ENCODE measurements at regions not wholly inside any gene's neighbourhood (a gene's known extent, or its start where the extent isn't known, plus 50 kb on each side); places are given as distances from the start of the nearest gene placed in this dataset.

DNA sequence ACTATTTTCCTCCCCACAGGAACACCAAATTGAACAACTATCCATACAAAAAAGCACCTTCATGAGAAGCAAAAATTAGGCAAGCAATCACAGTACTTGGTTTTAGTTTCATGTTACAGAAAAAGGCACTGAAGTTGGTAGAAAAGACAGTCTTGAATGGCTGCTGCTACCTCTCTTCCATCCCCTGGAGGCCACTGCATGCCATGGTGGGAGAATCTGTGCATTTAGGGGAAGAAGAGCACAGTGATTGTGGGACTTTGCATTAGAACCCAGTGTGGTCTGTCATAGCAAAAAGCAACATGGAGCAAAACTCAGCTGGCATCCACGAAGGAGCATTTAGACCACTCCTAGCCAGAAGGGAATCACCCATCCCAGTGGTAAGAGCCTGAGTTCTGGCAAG is 941.9 kb downstream of the PCDH18 start:
- H3K14ac ChIP-seq (replicated peaks; ENCODE audit: low read depth, low read length) = no peak overlapping the region
- H3K27ac ChIP-seq (ENCODE audit: insufficient read depth, low read length) = no peak overlapping the region
- H3K4ac ChIP-seq (ENCODE audit: low read depth, low read length) = no peak overlapping the region
- no peak overlapping the region for H4K5ac ChIP-seq (ENCODE audit: low read depth, low read length)
- no peak overlapping the region for H2BK120ac ChIP-seq (ENCODE audit: low read depth, low read length)
- H2BK15ac ChIP-seq (ENCODE audit: low read depth, low read length) = no peak overlapping the region
- H2BK20ac ChIP-seq (ENCODE audit: low read depth, low read length) = no peak overlapping the region
- no peak overlapping the region for H3K23ac ChIP-seq (ENCODE audit: low read depth, low read length)
- in situ Hi-C loops (cut with MboI; ENCODE audit: low sequenced_read_pairs) = no loop called here
- H2AFZ ChIP-seq (replicated peaks; ENCODE audit: low read length, poor library complexity) = no peak overlapping the region
- ChIA-PET CTCF (no interaction called here), POLR2A (ENCODE audit: unreplicated experiment) (no interaction called here)
- H3K4me1 ChIP-seq (ENCODE audit: control insufficient read depth, insufficient read depth, low read length) = no peaks in the 10 kb centered on the region
- no peak overlapping the region for H2BK5ac ChIP-seq (ENCODE audit: low read depth, low read length, poor library complexity, severe bottlenecking)
- dilution Hi-C loops (cut with HindIII; ENCODE audit: low sequenced_read_pairs, unreplicated experiment) = no loop called here
- H3K4me2 ChIP-seq (ENCODE audit: low read depth, low read length) = no peak overlapping the region
- TF ChIP-seq MAFK (IDR thresholded peaks at IDR 0.05; ENCODE audit: low read depth, low read length) (no peak), RCOR1 (IDR thresholded peaks at IDR 0.05; ENCODE audit: insufficient replicate concordance, low read length) (no peak), RAD21 (IDR thresholded peaks at IDR 0.05; ENCODE audit: low read length) (no peak), CEBPB (IDR thresholded peaks at IDR 0.05; ENCODE audit: low read depth, low read length) (no peak)
- H3K9ac ChIP-seq (ENCODE audit: low read depth, low read length) = no peak overlapping the region
- H4K8ac ChIP-seq (ENCODE audit: low read depth in 2 of 2, low read length in 2 of 2) = no peak overlapping the region
- no peak overlapping the region for H3K56ac ChIP-seq (ENCODE audit: extremely low read depth, insufficient read depth, low read length)
- no peak overlapping the region for H2AK5ac ChIP-seq (ENCODE audit: low read depth, low read length)
- H3K18ac ChIP-seq (ENCODE audit: low read depth, low read length) = no peak overlapping the region
- WGBS, 2 experiments (ENCODE audit: extremely low coverage in 2 of 2, insufficient read length in 1 of 2) = no CpG with 5 or more reads among the region's 1 CpG
- ATAC-seq (ENCODE audit: low read depth) (no peak), DNase-seq (no peak)
- no peaks in the 10 kb centered on the region for H3K9me3 ChIP-seq (ENCODE audit: control insufficient read depth, insufficient read depth, low read length)
- BruUV-seq (replicated peaks) = no TSS peak
- H3K36me3 ChIP-seq (ENCODE audit: control insufficient read depth, insufficient read depth, low read length) = no peaks in the 10 kb centered on the region
- H3K9me1 ChIP-seq (ENCODE audit: insufficient read depth, low read length) = no peaks in the 10 kb centered on the region
- H4K20me1 ChIP-seq (ENCODE audit: insufficient read depth, low read length) = no peaks in the 10 kb centered on the region
- no peak overlapping the region for H4K91ac ChIP-seq (ENCODE audit: insufficient read depth, low read depth, low read length)
- H2AK9ac ChIP-seq (replicated peaks; ENCODE audit: low read depth, low read length, poor library complexity) = no peak overlapping the region
- H3K79me1 ChIP-seq (ENCODE audit: low read depth in 1 of 2, low read length in 2 of 2) = no peaks in the 10 kb centered on the region
- no peak overlapping the region for H3K4me3 ChIP-seq (ENCODE audit: insufficient read depth, low read depth, low read length)
- no peaks in the 10 kb centered on the region for H3K27me3 ChIP-seq (ENCODE audit: control insufficient read depth, insufficient read depth, low read length)
- intact Hi-C loops (cut with micrococcal nuclease) = no loop called here

All from IMR-90 (cell line).